Psoas muscle (tissue), 7 donors: ENCODE measurements at regions not wholly inside any gene's neighbourhood (a gene's known extent, or its start where the extent isn't known, plus 50 kb on each side); places are given as distances from the start of the nearest gene placed in this dataset.

Source experiments
- ATAC-seq, 4 donors: fragments of 200-7000 bp; cut with Tn5 transposase; one replicate each; pipeline ENCODE4 v1.9.1; 2020; ENCODE audit warnings: moderate library complexity in 3 of 4, mild to moderate bottlenecking in 2 of 4
- DNase-seq, 2 donors: peaks; one replicate each; pipeline ENCODE4 v3.0.0-alpha.2; 2020
- H3K27ac ChIP-seq: fragments of 200-600 bp; one replicate; pipeline ENCODE4 v1.8.0; 2022
- H3K27me3 ChIP-seq, 3 donors: fragments of 200-600 bp in 1 of 3; one replicate each; pipeline versions ENCODE4 v1.6.1 to v1.8.0; 2013 to 2022; ENCODE audit warnings: low read length in 2 of 3, mild to moderate bottlenecking in 2 of 3, moderate library complexity in 1 of 3; ENCODE audit not compliant: insufficient read depth in 3 of 3
- H3K36me3 ChIP-seq, 2 donors: fragments of 200-600 bp in 1 of 2; one replicate each; pipeline versions ENCODE4 v1.6.1 to v1.8.0; 2013 to 2022; ENCODE audit warnings: low read depth in 1 of 2, mild to moderate bottlenecking in 1 of 2, moderate library complexity in 1 of 2; ENCODE audit not compliant: insufficient read depth in 1 of 2
- H3K4me1 ChIP-seq: fragments of 200-600 bp; one replicate; pipeline ENCODE4 v1.8.0; 2022
- H3K4me3 ChIP-seq: fragments of 200-600 bp; one replicate; pipeline ENCODE4 v1.8.0; 2022; ENCODE audit warnings: mild to moderate bottlenecking
- H3K9me3 ChIP-seq: fragments of 200-600 bp; one replicate; pipeline ENCODE4 v1.8.0; 2022
- CTCF ChIP-seq: fragments of 200-600 bp; IDR thresholded peaks from one replicate; pipeline ENCODE4 v1.8.0; 2022; ENCODE audit warnings: antibody characterized with exemption
- WGBS, 3 donors: extraction: QIAGEN DNeasy Blood & Tissue Kit; methylation state at CpG; one replicate each; pipeline versions ENCODE4 v1.1.6 to v1.1.7; 2013; 5-methylcytosine and 5-hydroxymethylcytosine counted together
- intact Hi-C, 2 donors: fragments of 100-400 bp; cut with DNase I; formaldehyde crosslinking; loops; one replicate each; pipeline versions ENCODE4 v1.11.0 to v1.14.2; 2022
- donor health status: healthy with polysubstance abuse.
- donor health status: DM: no; HTN: no; CAD: no; lungs with moderate emphysema.
- donor health status: Bipolar disorder and iron deficiency.
- donor health status: healthy.
- donor health status: DM: yes; HTN: yes; CAD: no.
- donor health status: DM: no; HTN: no; CAD: no.
- donor health status: DM: yes; HTN: yes; CAD: no.

GRCh38 chr11:123304828-123305466 lies 109.9 kb upstream of the CLMP start:
- Histone ChIP-seq H3K27me3 (no peaks in the 10 kb centered on the region), H3K27ac (no peak overlapping the region), H3K9me3 (no peaks in the 10 kb centered on the region), H3K36me3 (no peaks in the 10 kb centered on the region), H3K4me3 (no peak overlapping the region), H3K4me1 (peaks cover 23% of the 10 kb centered on the region)
- intact Hi-C loops: loop anchor here (5.0 to 10.0 kb wide), 5 partner anchors 32 to 172 kb away; no protein-coding TSS in a partner anchor
- no peak for ATAC-seq
- no peak for DNase-seq
- no peak for TF ChIP-seq CTCF
- 67 to 77% (median 72%) methylated on average over 8 of the region's 8 CpGs for WGBS, 3 donors

- Histone ChIP-seq H3K27me3 (no peaks in the 10 kb centered on the region), H3K27ac (no peak overlapping the region), H3K9me3 (no peaks in the 10 kb centered on the region), H3K4me3 (no peak overlapping the region), H3K36me3 (no peaks in the 10 kb centered on the region), H3K4me1 (peaks cover 28% of the 10 kb centered on the region)
- DNase-seq (no peak), ATAC-seq (no peak)
- no peak for TF ChIP-seq CTCF
- intact Hi-C loops: loop anchor here (5.0 to 10.0 kb wide), 5 partner anchors 33 to 173 kb away; no protein-coding TSS in a partner anchor
- WGBS, 3 donors: 84 to 87% (median 85%) methylated on average over 6 of the region's 6 CpGs
These were observed 108.9 kb upstream of the CLMP start for GRCh38 chr11:123303924-123304323.

- 78 to 83% (median 80%) methylated on average over 8 of the region's 8 CpGs for WGBS, 3 donors
- DNase-seq: no peak
- intact Hi-C loops: loop anchor here (1.0 to 10.0 kb wide), 6 partner anchors 35 to 176 kb away; no protein-coding TSS in a partner anchor
- H3K4me1 ChIP-seq: peaks cover 21% of the 10 kb centered on the region
- H3K27me3 ChIP-seq: no peaks in the 10 kb centered on the region
- no peak for TF ChIP-seq CTCF
- no peak for ATAC-seq
- H3K4me3 ChIP-seq: no peak overlapping the region
- no peak overlapping the region for H3K27ac ChIP-seq
- no peaks in the 10 kb centered on the region for H3K36me3 ChIP-seq
- H3K9me3 ChIP-seq: no peaks in the 10 kb centered on the region
These were observed 107.7 kb upstream of the CLMP start for GRCh38 chr11:123302751-123303195.

GRCh38 chr11:123301696-123302400 lies 106.8 kb upstream of the CLMP start:
- peak; percentile 91 for TF ChIP-seq CTCF
- WGBS, 3 donors: 7 to 13% (median 8%) methylated on average over 47 to 56 of the region's 56 CpGs
- H3K27me3 ChIP-seq: no peaks in the 10 kb centered on the region
- peak; percentile 55 to 74 for DNase-seq
- peaks cover 16% of the 10 kb centered on the region for H3K4me1 ChIP-seq
- no peak overlapping the region for H3K27ac ChIP-seq
- intact Hi-C loops: loop anchor here (1.0 to 10.0 kb wide), 6 partner anchors 35 to 176 kb away; no protein-coding TSS in a partner anchor
- ATAC-seq: peak; percentile 84 to 93 (median 89)
- no peaks in the 10 kb centered on the region for H3K36me3 ChIP-seq
- H3K9me3 ChIP-seq: no peaks in the 10 kb centered on the region
- H3K4me3 ChIP-seq: peak overlapping the region; percentile 68
